ENCODE measurements at regions not wholly inside any gene's neighbourhood (a gene's known extent, or its start where the extent isn't known, plus 50 kb on each side); places are given as distances from the start of the nearest gene placed in this dataset.

- in situ Hi-C loops (cut with HindIII; ENCODE audit: low sequenced_read_pairs), result no loop called here
- DNase-seq (ENCODE audit: low read depth, low spot score), result peak; percentile 30
- no peak for TF ChIP-seq CTCF (IDR thresholded peaks at IDR 0.05; ENCODE audit: low read depth, low read length)
- H3K4me3 ChIP-seq (ENCODE audit: low read depth, low read length), result no peak overlapping the region
Measured at GRCh38 chr6:19311786-19312185, 525.4 kb upstream of the ID4 start.

GRCh38 chr6:19312241-19312978 lies 524.8 kb upstream of the ID4 start:
- no peak overlapping the region for H3K4me3 ChIP-seq (ENCODE audit: low read depth, low read length)
- no peak for DNase-seq (ENCODE audit: low read depth, low spot score)
- in situ Hi-C loops (cut with HindIII; ENCODE audit: low sequenced_read_pairs), result no loop called here
- no peak for TF ChIP-seq CTCF (IDR thresholded peaks at IDR 0.05; ENCODE audit: low read depth, low read length)

- no peak overlapping the region for H3K4me3 ChIP-seq (ENCODE audit: low read depth, low read length)
- DNase-seq (ENCODE audit: low read depth, low spot score), result no peak
- in situ Hi-C loops (cut with HindIII; ENCODE audit: low sequenced_read_pairs), result no loop called here
- no peak for TF ChIP-seq CTCF (IDR thresholded peaks at IDR 0.05; ENCODE audit: low read depth, low read length)
Measured at GRCh38 chr6:19317431-19317986, 519.7 kb upstream of the ID4 start.

- no peak overlapping the region for H3K4me3 ChIP-seq (ENCODE audit: low read depth, low read length)
- TF ChIP-seq CTCF (IDR thresholded peaks at IDR 0.05; ENCODE audit: low read depth, low read length), result no peak
- in situ Hi-C loops (cut with HindIII; ENCODE audit: low sequenced_read_pairs), result no loop called here
- no peak for DNase-seq (ENCODE audit: low read depth, low spot score)
Measured at GRCh38 chr6:19319005-19319404, 518.2 kb upstream of the ID4 start.

- TF ChIP-seq CTCF (IDR thresholded peaks at IDR 0.05; ENCODE audit: low read depth, low read length), result no peak
- in situ Hi-C loops (cut with HindIII; ENCODE audit: low sequenced_read_pairs), result no loop called here
- no peak for DNase-seq (ENCODE audit: low read depth, low spot score)
- H3K4me3 ChIP-seq (ENCODE audit: low read depth, low read length), result no peak overlapping the region
Measured at GRCh38 chr6:19320111-19320581, 517.0 kb upstream of the ID4 start.

- no peak overlapping the region for H3K4me3 ChIP-seq (ENCODE audit: low read depth, low read length)
- no peak for TF ChIP-seq CTCF (IDR thresholded peaks at IDR 0.05; ENCODE audit: low read depth, low read length)
- DNase-seq (ENCODE audit: low read depth, low spot score), result peak; percentile 56
- in situ Hi-C loops (cut with HindIII; ENCODE audit: low sequenced_read_pairs), result no loop called here
Measured at GRCh38 chr6:19322691-19323485, 514.3 kb upstream of the ID4 start.

Data from astrocyte of the spinal cord (primary cell).